GM23338 (cell line): ENCODE measurements at regions not wholly inside any gene's neighbourhood (a gene's known extent, or its start where the extent isn't known, plus 50 kb on each side); places are given as distances from the start of the nearest gene placed in this dataset.

ENCODE experiments used
- CREB1 ChIP-seq: fragments of 250-450 bp; sonication (Bioruptor Pico); IDR thresholded peaks from 2 replicates; pipeline ENCODE4 v1.5.0; 2020; ENCODE audit warnings: low read depth, mild to moderate bottlenecking, moderate library complexity
- CTCF ChIP-seq, 2 experiments: fragments of 200-600 bp in 1 of 2; sonication (generic) in 1 of 2; conservative IDR thresholded peaks; 2 replicates each; pipeline versions ENCODE4 v1.5.1 to v1.6.1; 2016 to 2017; ENCODE audit warnings: antibody characterized with exemption in 2 of 2, low read depth in 2 of 2, mild to moderate bottlenecking in 2 of 2, moderate library complexity in 1 of 2
- ETS1 ChIP-seq: IDR thresholded peaks from 2 replicates; pipeline ENCODE4 v1.6.1; 2016; ENCODE audit warnings: antibody characterized with exemption
- EZH2 ChIP-seq: fragments of 200-600 bp; sonication (generic); IDR thresholded peaks from one replicate; pipeline ENCODE4 v1.8.0; 2017; ENCODE audit warnings: antibody characterized with exemption, mild to moderate bottlenecking, low read depth; ENCODE audit not compliant: unreplicated experiment
- EZH2phosphoT487 ChIP-seq: fragments of 200-600 bp; sonication (generic); IDR thresholded peaks from one replicate; pipeline ENCODE4 v1.8.1; 2018; ENCODE audit warnings: antibody characterized with exemption; ENCODE audit not compliant: unreplicated experiment
- JUNB ChIP-seq: IDR thresholded peaks from one replicate; pipeline ENCODE4 v1.6.1; 2016; ENCODE audit warnings: antibody characterized with exemption; ENCODE audit not compliant: unreplicated experiment
- POLR2AphosphoS5 ChIP-seq: IDR thresholded peaks from 2 replicates; pipeline ENCODE4 v1.6.1; 2016; ENCODE audit warnings: antibody characterized with exemption, low read depth
- REST ChIP-seq: IDR thresholded peaks from one replicate; pipeline ENCODE4 v1.6.1; 2018; ENCODE audit warnings: antibody characterized with exemption; ENCODE audit not compliant: unreplicated experiment
- STAT1 ChIP-seq: IDR thresholded peaks from one replicate; pipeline ENCODE4 v1.6.1; 2016; ENCODE audit warnings: antibody characterized with exemption; ENCODE audit not compliant: unreplicated experiment
- ZNF114 ChIP-seq: fragments of 250-450 bp; sonication (Bioruptor Pico); IDR thresholded peaks from 2 replicates; pipeline ENCODE4 v1.5.0; 2020; ENCODE audit warnings: mild to moderate bottlenecking, moderate library complexity
- ZNF331 ChIP-seq: fragments of 250-450 bp; sonication (Bioruptor Pico); IDR thresholded peaks from 2 replicates; pipeline ENCODE4 v1.5.0; 2020; ENCODE audit warnings: low read depth, mild to moderate bottlenecking, moderate library complexity
- ZNF462 ChIP-seq: fragments of 250-450 bp; sonication (Bioruptor Pico); IDR thresholded peaks from 2 replicates; pipeline ENCODE4 v1.5.0; 2020; ENCODE audit warnings: mild to moderate bottlenecking, moderate library complexity

GRCh38 chr3:22276351-22276750, 525.3 kb upstream of the ZNF385D start:
- TF ChIP-seq CTCF (conservative IDR thresholded peaks at IDR 0.05; ENCODE audit: low read depth in 2 of 2) (no peak), POLR2AphosphoS5 (no peak), ZNF331 (CRISPR knock-in tag) (no peak), EZH2phosphoT487 (no peak), EZH2 (no peak), JUNB (no peak), REST (no peak), CREB1 (CRISPR knock-in tag) (no peak), ETS1 (no peak), ZNF114 (CRISPR knock-in tag) (no peak), ZNF462 (CRISPR knock-in tag) (no peak), STAT1 (no peak)
